Right kidney (tissue), 1 donor: ENCODE measurements at regions not wholly inside any gene's neighbourhood (a gene's known extent, or its start where the extent isn't known, plus 50 kb on each side); places are given as distances from the start of the nearest gene placed in this dataset.

ENCODE experiments used
- DNase-seq: peaks from one replicate; pipeline ENCODE4 v3.0.0-alpha.2; 2016

GRCh38 chr2:67838205-67838604 is 224.6 kb downstream of the C1D start:
- DNase-seq, result no peak

- DNase-seq, result no peak
Observed at GRCh38 chr2:67839242-67839641, 223.6 kb downstream of the C1D start.

GRCh38 chr2:67839668-67840067 is 223.1 kb downstream of the C1D start:
- no peak for DNase-seq

GRCh38 chr2:67840460-67841068 is 222.2 kb downstream of the C1D start:
- peak; percentile 49 for DNase-seq

GRCh38 chr2:67841711-67842110 is 221.1 kb downstream of the C1D start:
- no peak for DNase-seq

- no peak for DNase-seq
Observed at GRCh38 chr2:67842375-67842959, 220.3 kb downstream of the C1D start.

- DNase-seq, result no peak
Observed at GRCh38 chr2:67844024-67844540, 218.7 kb downstream of the C1D start.

GRCh38 chr2:67845621-67846369 is 217.0 kb downstream of the C1D start:
- no peak for DNase-seq

- DNase-seq, result peak; percentile 79
Observed at GRCh38 chr2:67846370-67847070, 216.3 kb downstream of the C1D start.

- no peak for DNase-seq
Observed at GRCh38 chr2:67848551-67849285, 214.1 kb downstream of the C1D start.

- no peak for DNase-seq
Observed at GRCh38 chr2:67851016-67851415, 211.8 kb downstream of the C1D start.

- no peak for DNase-seq
Observed at GRCh38 chr2:67851956-67852824, 210.6 kb downstream of the C1D start.

- peak; percentile 43 for DNase-seq
Observed at GRCh38 chr2:67854103-67854743, 208.6 kb downstream of the C1D start.

GRCh38 chr2:67854798-67855197 is 208.0 kb downstream of the C1D start:
- DNase-seq, result no peak

- no peak for DNase-seq
Observed at GRCh38 chr2:67856866-67857265, 205.9 kb downstream of the C1D start.

GRCh38 chr2:67857836-67858235 is 205.0 kb downstream of the C1D start:
- DNase-seq, result no peak

- no peak for DNase-seq
Observed at GRCh38 chr2:67858886-67859285, 203.9 kb downstream of the C1D start.

GRCh38 chr2:67865917-67866316 is 196.9 kb downstream of the C1D start:
- peak; percentile 35 for DNase-seq

GRCh38 chr2:67867735-67868134 is 195.1 kb downstream of the C1D start:
- DNase-seq, result no peak

GRCh38 chr2:67871686-67872412 is 191.0 kb downstream of the C1D start:
- peak; percentile 31 for DNase-seq
